ENCODE measurements at regions not wholly inside any gene's neighbourhood (a gene's known extent, or its start where the extent isn't known, plus 50 kb on each side); places are given as distances from the start of the nearest gene placed in this dataset.

GRCh38 chr13:105805892-105806627, 729.4 kb downstream of the EFNB2 start:
- DNase-seq (no peak), ATAC-seq (no peak)
- Histone ChIP-seq H3K4me1 (no peaks in the 10 kb centered on the region), H3K27ac (no peak overlapping the region), H3K4me3 (no peak overlapping the region), H3K9me3 (no peaks in the 10 kb centered on the region), H3K27me3 (ENCODE audit: low read depth) (no peaks in the 10 kb centered on the region), H3K36me3 (no peaks in the 10 kb centered on the region)
- no peak for TF ChIP-seq CTCF (IDR thresholded peaks at IDR 0.05)
- intact Hi-C loops (cut with DNase I): no loop called here

DNA sequence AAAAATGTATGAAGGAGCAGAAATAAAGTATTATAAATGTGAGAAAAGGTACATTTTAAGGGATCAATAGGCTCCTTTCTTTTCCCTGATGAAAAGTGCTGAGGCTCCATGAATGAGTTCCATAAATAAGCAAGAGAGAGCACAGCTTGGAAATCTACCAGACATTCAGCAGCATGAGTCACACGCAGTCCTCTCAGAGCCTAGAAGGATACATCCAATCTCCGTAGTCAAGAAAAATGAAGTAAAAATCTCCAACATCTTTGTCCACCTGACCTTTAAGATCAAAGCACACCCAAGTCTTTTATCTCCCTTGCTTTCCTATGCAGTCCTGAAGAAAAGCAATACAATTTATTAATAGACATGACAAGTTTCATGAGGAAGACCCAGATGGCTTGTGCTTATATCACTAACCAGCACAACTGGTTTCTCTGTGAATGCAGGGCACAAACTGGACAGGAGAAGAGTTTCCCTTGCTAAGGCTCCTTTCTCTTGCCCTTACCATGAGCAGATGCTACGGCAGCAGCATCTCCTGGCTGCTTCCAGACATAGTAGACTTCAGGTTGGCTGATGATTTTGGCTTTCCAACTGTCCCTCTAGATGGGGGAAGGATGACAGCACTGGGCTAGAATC, 730.8 kb downstream of the EFNB2 start:
- no peak for DNase-seq

GRCh38 chr13:105799155-105799554, 736.3 kb downstream of the EFNB2 start:
- H3K27me3 ChIP-seq (ENCODE audit: low read depth): no peaks in the 10 kb centered on the region
- H3K27ac ChIP-seq: no peak overlapping the region
- ATAC-seq (no peak), DNase-seq (no peak)
- intact Hi-C loops (cut with DNase I): no loop called here
- no peaks in the 10 kb centered on the region for H3K9me3 ChIP-seq
- H3K36me3 ChIP-seq: no peaks in the 10 kb centered on the region
- no peak for TF ChIP-seq CTCF (IDR thresholded peaks at IDR 0.05)
- H3K4me1 ChIP-seq: no peaks in the 10 kb centered on the region
- H3K4me3 ChIP-seq: no peak overlapping the region

More for the DNA sequence above, 730.8 kb downstream of the EFNB2 start:
- H3K9me3 ChIP-seq: no peaks in the 10 kb centered on the region
- no peak for ATAC-seq
- no peak overlapping the region for H3K4me3 ChIP-seq
- intact Hi-C loops (cut with DNase I): no loop called here
- no peak overlapping the region for H3K27ac ChIP-seq
- no peaks in the 10 kb centered on the region for H3K4me1 ChIP-seq
- no peak for TF ChIP-seq CTCF (IDR thresholded peaks at IDR 0.05)
- no peaks in the 10 kb centered on the region for H3K27me3 ChIP-seq (ENCODE audit: low read depth)
- no peaks in the 10 kb centered on the region for H3K36me3 ChIP-seq

GRCh38 chr13:105798541-105798940, 736.9 kb downstream of the EFNB2 start:
- no peaks in the 10 kb centered on the region for H3K9me3 ChIP-seq
- H3K27me3 ChIP-seq (ENCODE audit: low read depth): no peaks in the 10 kb centered on the region
- no peak for ATAC-seq
- no peak overlapping the region for H3K27ac ChIP-seq
- H3K4me3 ChIP-seq: no peak overlapping the region
- no peaks in the 10 kb centered on the region for H3K4me1 ChIP-seq
- TF ChIP-seq CTCF (IDR thresholded peaks at IDR 0.05): no peak
- intact Hi-C loops (cut with DNase I): no loop called here
- no peak for DNase-seq
- no peaks in the 10 kb centered on the region for H3K36me3 ChIP-seq

DNA sequence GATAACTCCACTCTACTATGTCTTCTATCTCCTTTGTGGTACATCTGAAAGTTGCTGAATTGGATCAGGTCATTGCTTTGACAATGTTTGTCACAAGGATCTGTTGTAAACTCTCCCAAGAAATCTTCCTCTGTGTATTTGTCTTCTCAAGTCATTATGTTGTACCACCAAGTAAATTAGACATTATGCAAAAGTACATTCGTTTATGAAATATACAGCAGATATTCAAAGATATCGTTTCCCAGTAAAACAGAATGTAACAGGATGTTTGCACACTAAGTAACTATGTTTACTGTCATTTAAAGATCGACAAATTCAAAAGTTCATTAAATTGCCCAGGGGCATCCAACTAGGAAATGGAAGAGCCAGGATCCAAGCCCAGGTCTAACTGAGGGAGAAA, 739.4 kb downstream of the EFNB2 start:
- no peaks in the 10 kb centered on the region for H3K27me3 ChIP-seq (ENCODE audit: low read depth)
- H3K4me1 ChIP-seq: no peaks in the 10 kb centered on the region
- H3K27ac ChIP-seq: no peak overlapping the region
- no peaks in the 10 kb centered on the region for H3K36me3 ChIP-seq
- intact Hi-C loops (cut with DNase I): no loop called here
- no peak for TF ChIP-seq CTCF (IDR thresholded peaks at IDR 0.05)
- DNase-seq (no peak), ATAC-seq (no peak)
- H3K4me3 ChIP-seq: no peak overlapping the region
- no peaks in the 10 kb centered on the region for H3K9me3 ChIP-seq
